HL-60 (cell line): ENCODE measurements at regions not wholly inside any gene's neighbourhood (a gene's known extent, or its start where the extent isn't known, plus 50 kb on each side); places are given as distances from the start of the nearest gene placed in this dataset.

ENCODE experiments used
- DNase-seq, 2 experiments: peaks; one replicate each; pipeline ENCODE4 v3.0.0-alpha.2; 2010 to 2020; ENCODE audit warnings: low read depth in 1 of 2, low spot score in 1 of 2
- H3K27ac ChIP-seq: fragments of 250-450 bp; sonication (Bioruptor Pico); replicated peaks from 2 replicates; pipeline ENCODE4 v1.5.1; 2020; ENCODE audit warnings: mild to moderate bottlenecking, moderate library complexity
- H3K27me3 ChIP-seq: fragments of 250-450 bp; sonication (Bioruptor Pico); 2 replicates; pipeline ENCODE4 v1.5.1; 2021; ENCODE audit warnings: mild to moderate bottlenecking, moderate library complexity; ENCODE audit not compliant: insufficient read depth, poor library complexity, severe bottlenecking
- H3K4me3 ChIP-seq: replicated peaks from 2 replicates; pipeline ENCODE4 v1.5.1; 2011; ENCODE audit warnings: mild to moderate bottlenecking, control low read depth, low read length; ENCODE audit not compliant: insufficient read depth
- GABPA ChIP-seq: IDR thresholded peaks from 2 replicates; pipeline ENCODE4 v1.6.1; 2012; ENCODE audit warnings: low read depth
- POLR2AphosphoS5 ChIP-seq: IDR thresholded peaks from 2 replicates; pipeline ENCODE4 v1.6.1; 2012; ENCODE audit warnings: low read depth
- SPI1 ChIP-seq: IDR thresholded peaks from 2 replicates; pipeline ENCODE4 v1.6.1; 2012; ENCODE audit warnings: low read depth, mild to moderate bottlenecking, borderline replicate concordance
- TF ChIP-seq, protein P1 (sequence below): IDR thresholded peaks from 2 replicates; pipeline ENCODE4 v1.6.1; 2012; ENCODE audit warnings: low read depth; ENCODE audit not compliant: insufficient replicate concordance
- TF ChIP-seq, protein P2 (sequence below): IDR thresholded peaks from one replicate; pipeline ENCODE4 v1.5.1; 2011; ENCODE audit warnings: low read length, control low read depth, inconsistent platforms; ENCODE audit not compliant: insufficient read depth

DNA sequence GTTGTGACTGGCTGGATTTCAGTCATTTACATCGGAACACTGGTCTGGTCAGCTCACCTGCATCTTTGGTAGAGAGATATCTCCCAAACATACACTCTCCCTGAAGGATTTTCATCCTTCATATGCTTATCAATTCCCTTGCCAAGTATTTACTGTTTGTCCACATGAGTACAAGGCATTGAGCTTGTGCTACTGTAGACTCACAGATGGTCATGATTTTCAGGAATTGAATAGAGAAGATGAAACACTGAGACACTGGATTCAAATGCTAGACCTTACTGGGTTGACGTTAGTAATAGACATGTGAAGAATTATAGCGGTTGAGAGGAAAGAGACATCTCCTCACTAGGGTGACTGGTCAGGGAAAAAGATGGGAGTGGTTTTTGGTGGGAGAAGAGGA is 62.9 kb upstream of the ABL1 start:
- TF ChIP-seq GABPA: no peak
- TF ChIP-seq POLR2AphosphoS5: no peak
- TF ChIP-seq, protein P1, sequence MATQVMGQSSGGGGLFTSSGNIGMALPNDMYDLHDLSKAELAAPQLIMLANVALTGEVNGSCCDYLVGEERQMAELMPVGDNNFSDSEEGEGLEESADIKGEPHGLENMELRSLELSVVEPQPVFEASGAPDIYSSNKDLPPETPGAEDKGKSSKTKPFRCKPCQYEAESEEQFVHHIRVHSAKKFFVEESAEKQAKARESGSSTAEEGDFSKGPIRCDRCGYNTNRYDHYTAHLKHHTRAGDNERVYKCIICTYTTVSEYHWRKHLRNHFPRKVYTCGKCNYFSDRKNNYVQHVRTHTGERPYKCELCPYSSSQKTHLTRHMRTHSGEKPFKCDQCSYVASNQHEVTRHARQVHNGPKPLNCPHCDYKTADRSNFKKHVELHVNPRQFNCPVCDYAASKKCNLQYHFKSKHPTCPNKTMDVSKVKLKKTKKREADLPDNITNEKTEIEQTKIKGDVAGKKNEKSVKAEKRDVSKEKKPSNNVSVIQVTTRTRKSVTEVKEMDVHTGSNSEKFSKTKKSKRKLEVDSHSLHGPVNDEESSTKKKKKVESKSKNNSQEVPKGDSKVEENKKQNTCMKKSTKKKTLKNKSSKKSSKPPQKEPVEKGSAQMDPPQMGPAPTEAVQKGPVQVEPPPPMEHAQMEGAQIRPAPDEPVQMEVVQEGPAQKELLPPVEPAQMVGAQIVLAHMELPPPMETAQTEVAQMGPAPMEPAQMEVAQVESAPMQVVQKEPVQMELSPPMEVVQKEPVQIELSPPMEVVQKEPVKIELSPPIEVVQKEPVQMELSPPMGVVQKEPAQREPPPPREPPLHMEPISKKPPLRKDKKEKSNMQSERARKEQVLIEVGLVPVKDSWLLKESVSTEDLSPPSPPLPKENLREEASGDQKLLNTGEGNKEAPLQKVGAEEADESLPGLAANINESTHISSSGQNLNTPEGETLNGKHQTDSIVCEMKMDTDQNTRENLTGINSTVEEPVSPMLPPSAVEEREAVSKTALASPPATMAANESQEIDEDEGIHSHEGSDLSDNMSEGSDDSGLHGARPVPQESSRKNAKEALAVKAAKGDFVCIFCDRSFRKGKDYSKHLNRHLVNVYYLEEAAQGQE: no peak
- no peak for TF ChIP-seq SPI1
- TF ChIP-seq, protein P2, sequence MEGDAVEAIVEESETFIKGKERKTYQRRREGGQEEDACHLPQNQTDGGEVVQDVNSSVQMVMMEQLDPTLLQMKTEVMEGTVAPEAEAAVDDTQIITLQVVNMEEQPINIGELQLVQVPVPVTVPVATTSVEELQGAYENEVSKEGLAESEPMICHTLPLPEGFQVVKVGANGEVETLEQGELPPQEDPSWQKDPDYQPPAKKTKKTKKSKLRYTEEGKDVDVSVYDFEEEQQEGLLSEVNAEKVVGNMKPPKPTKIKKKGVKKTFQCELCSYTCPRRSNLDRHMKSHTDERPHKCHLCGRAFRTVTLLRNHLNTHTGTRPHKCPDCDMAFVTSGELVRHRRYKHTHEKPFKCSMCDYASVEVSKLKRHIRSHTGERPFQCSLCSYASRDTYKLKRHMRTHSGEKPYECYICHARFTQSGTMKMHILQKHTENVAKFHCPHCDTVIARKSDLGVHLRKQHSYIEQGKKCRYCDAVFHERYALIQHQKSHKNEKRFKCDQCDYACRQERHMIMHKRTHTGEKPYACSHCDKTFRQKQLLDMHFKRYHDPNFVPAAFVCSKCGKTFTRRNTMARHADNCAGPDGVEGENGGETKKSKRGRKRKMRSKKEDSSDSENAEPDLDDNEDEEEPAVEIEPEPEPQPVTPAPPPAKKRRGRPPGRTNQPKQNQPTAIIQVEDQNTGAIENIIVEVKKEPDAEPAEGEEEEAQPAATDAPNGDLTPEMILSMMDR: no peak
- no peak for DNase-seq
- no peak overlapping the region for H3K4me3 ChIP-seq
- no peaks in the 10 kb centered on the region for H3K27me3 ChIP-seq
- H3K27ac ChIP-seq: no peak overlapping the region

DNA sequence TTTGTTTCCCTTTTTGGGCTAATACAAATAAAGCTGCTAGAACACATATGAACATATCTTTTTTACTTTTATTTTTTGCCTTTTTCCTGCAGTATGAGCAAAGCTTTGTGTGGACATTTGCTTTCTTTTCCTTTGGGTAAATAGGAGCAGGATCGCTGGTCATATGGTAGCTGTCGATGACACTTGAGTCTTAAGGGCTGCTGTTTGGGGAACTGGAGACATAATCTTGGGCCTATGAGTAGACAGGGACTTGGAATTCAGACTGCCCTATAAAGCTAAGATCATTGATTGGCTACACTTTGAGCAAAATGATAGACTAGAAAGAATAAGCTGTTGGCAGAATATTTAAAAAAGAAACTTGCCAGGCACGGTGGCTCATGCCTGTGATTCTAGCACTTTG is 60.9 kb upstream of the ABL1 start:
- TF ChIP-seq, protein P2: no peak
- no peak for DNase-seq

DNA sequence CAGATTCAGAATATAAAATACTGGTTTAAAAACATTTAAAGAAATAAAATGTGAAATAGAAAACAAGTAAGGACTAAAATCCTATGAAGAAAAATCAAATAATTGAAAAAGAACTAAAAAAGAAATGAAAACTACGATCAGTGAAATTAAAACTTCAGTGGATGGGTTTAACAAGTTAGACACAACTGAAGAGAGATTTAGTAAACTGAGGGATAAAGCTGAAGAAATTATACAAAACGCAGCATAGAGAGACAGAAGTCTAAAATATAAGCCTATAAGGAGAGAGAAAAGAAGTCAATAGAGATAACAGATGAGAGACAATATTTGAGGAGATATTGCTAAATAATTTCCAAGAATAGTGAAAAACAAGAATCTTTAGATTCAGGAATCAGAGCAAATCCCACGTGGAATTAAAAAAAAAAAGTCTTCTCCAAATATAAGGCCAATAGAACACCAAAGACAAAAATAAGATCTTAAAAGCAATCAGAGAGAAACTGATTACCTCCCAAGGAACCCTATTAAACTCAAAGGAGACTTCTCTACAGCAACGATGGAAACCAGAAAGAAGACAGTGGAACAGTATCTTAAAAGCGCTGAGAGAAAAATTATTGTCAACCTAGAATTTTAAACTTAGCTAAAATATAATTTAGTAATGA is 59.6 kb upstream of the ABL1 start:
- Histone ChIP-seq H3K4me3 (no peak overlapping the region), H3K27ac (no peak overlapping the region), H3K27me3 (no peaks in the 10 kb centered on the region)
- no peak for TF ChIP-seq SPI1
- TF ChIP-seq, protein P1: no peak
- no peak for DNase-seq

More for the DNA sequence above, 60.9 kb upstream of the ABL1 start:
- Histone ChIP-seq H3K27ac (no peak overlapping the region), H3K27me3 (no peaks in the 10 kb centered on the region), H3K4me3 (no peak overlapping the region)

DNA sequence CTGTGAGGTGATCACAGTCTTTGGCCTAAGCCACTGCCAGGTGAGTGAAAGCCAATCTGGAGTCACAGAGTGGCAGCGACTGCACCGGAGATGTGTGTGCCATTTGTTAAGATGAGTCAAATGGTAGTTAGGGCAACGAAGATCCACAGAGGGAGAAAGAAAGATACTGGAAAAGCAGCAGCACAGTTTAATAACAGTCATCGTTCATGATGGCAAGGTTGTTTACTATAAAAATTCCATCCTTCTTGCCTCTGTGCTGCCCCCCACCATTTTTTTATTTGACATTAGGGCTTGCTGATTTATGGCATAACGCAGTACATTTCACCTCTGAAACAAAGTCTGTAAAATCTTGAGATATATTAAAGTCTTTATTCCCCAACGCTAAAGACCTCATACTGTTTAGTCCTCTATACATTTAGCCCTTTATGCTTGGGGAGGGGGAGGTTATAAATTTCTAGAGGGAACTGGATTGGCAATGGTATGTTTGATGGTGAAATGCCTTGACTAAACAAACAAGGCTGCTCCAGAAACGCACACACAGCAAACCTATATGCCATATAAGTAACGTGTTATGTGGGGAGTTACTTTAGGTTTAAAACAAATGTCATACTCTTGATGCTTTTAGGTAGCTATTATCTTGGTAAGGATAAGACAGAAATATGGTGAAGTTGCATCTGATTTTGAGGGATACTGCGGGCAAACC is 55.8 kb upstream of the ABL1 start:
- Histone ChIP-seq H3K27me3 (no peaks in the 10 kb centered on the region), H3K27ac (no peak overlapping the region), H3K4me3 (no peak overlapping the region)
- no peak for DNase-seq
- TF ChIP-seq POLR2AphosphoS5: no peak
- no peak for TF ChIP-seq SPI1
- TF ChIP-seq, protein P1: no peak
- no peak for TF ChIP-seq GABPA
- TF ChIP-seq, protein P2: no peak
